OCI-LY1 (cell line): ENCODE measurements at regions not wholly inside any gene's neighbourhood (a gene's known extent, or its start where the extent isn't known, plus 50 kb on each side); places are given as distances from the start of the nearest gene placed in this dataset.

Experiments
- H2AFZ ChIP-seq: fragments of 200-600 bp; sonication (generic), shearing (Covaris generic); 2 replicates; pipeline ENCODE4 v1.6.0; 2014; ENCODE audit warnings: antibody characterized with exemption, mild to moderate bottlenecking, low read length
- H3F3A ChIP-seq: fragments of 200-600 bp; sonication (generic), shearing (Covaris generic); 2 replicates; pipeline ENCODE4 v1.6.0; 2014; ENCODE audit warnings: mild to moderate bottlenecking, antibody characterized with exemption, low read length, moderate library complexity; ENCODE audit not compliant: insufficient read depth
- H3K27ac ChIP-seq: fragments of 200-600 bp; sonication (generic); 2 replicates; pipeline ENCODE4 v1.5.1; 2014; ENCODE audit warnings: low read length, mixed run types, mild to moderate bottlenecking, low read depth; ENCODE audit not compliant: poor library complexity, severe bottlenecking
- H3K27me3 ChIP-seq: fragments of 200-600 bp; sonication (generic); 2 replicates; pipeline ENCODE4 v1.6.0; 2014; ENCODE audit warnings: antibody characterized with exemption, mild to moderate bottlenecking, low read length, moderate library complexity; ENCODE audit not compliant: insufficient read depth
- H3K36me3 ChIP-seq: fragments of 200-600 bp; sonication (generic); 2 replicates; pipeline ENCODE4 v1.6.1; 2014; ENCODE audit warnings: mild to moderate bottlenecking, antibody characterized with exemption, low read length, moderate library complexity, mixed read lengths; ENCODE audit not compliant: insufficient read depth
- H3K4me1 ChIP-seq: fragments of 200-600 bp; sonication (generic); 2 replicates; pipeline ENCODE4 v1.5.1; 2014; ENCODE audit warnings: mild to moderate bottlenecking, low read length, moderate library complexity; ENCODE audit not compliant: insufficient read depth, severe bottlenecking
- H3K4me2 ChIP-seq: fragments of 200-600 bp; sonication (generic), shearing (Covaris generic); 2 replicates; pipeline ENCODE4 v1.6.1; 2014; ENCODE audit warnings: low read length
- H3K4me3 ChIP-seq: fragments of 200-600 bp; sonication (generic); 2 replicates; pipeline ENCODE4 v1.5.1; 2014; ENCODE audit warnings: low read length, low read depth, mild to moderate bottlenecking, mixed read lengths; ENCODE audit not compliant: poor library complexity, severe bottlenecking
- H3K79me2 ChIP-seq: fragments of 200-600 bp; shearing (Covaris generic); 2 replicates; pipeline ENCODE4 v1.6.1; 2016; ENCODE audit warnings: mixed run types, low read length, mixed read lengths; ENCODE audit not compliant: insufficient read depth
- H3K9ac ChIP-seq: fragments of 200-600 bp; sonication (generic), shearing (Covaris generic); 2 replicates; pipeline ENCODE4 v1.6.1; 2014; ENCODE audit warnings: mild to moderate bottlenecking, low read length, mixed read lengths
- H3K9me2 ChIP-seq: fragments of 200-600 bp; sonication (generic), shearing (Covaris generic); 2 replicates; pipeline ENCODE4 v1.6.1; 2014; ENCODE audit warnings: low read depth, mild to moderate bottlenecking, low read length, mixed read lengths
- H3K9me3 ChIP-seq: fragments of 200-600 bp; shearing (Covaris generic); 2 replicates; pipeline ENCODE4 v1.6.1; 2014; ENCODE audit warnings: low read length, mixed read lengths
- H4K20me1 ChIP-seq: fragments of 200-600 bp; sonication (generic), shearing (Covaris generic); 2 replicates; pipeline ENCODE4 v1.6.0; 2016; ENCODE audit warnings: mild to moderate bottlenecking, low read length; ENCODE audit not compliant: insufficient read depth
- EZH2 ChIP-seq: fragments of 200-600 bp; sonication (generic), shearing (Covaris generic); IDR thresholded peaks from 2 replicates; pipeline ENCODE4 v1.8.0; 2017; ENCODE audit warnings: borderline replicate concordance, mixed run types, mild to moderate bottlenecking, antibody characterized with exemption, low read length, moderate library complexity, mixed read lengths
- TF ChIP-seq, protein P1 (sequence below): fragments of 200-600 bp; sonication (generic), shearing (Covaris generic); IDR thresholded peaks from 2 replicates; pipeline ENCODE4 v1.5.1; 2017; ENCODE audit warnings: mild to moderate bottlenecking, antibody characterized with exemption, low read length, moderate library complexity, mixed read lengths

DNA sequence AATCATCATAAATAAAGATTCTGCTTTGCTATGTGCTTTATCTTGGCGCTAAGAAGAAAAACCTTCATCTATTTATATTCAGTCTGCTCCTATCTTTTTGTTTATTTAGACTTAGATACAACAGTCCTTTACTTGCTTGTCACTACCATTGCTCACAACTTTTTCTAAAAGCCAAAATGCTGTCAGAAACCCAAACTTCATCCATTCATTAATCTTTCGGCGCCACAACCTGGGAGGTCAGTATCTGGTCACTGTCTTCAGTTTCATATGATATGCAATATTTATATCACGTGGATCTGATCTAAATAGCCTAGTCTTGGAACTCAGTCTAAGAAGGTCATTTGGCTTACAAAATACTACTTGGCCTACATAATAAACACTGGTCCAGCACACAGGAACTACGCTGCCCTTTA is 159.3 kb upstream of the TARS1 start:
- Histone ChIP-seq H3K36me3 (no peaks in the 10 kb centered on the region), H3K27ac (no peak overlapping the region), H3K79me2 (no peaks in the 10 kb centered on the region), H4K20me1 (no peaks in the 10 kb centered on the region), H3K9me2 (no peaks in the 10 kb centered on the region), H2AFZ (no peak overlapping the region), H3K9me3 (no peaks in the 10 kb centered on the region), H3K9ac (no peak overlapping the region), H3K4me3 (no peak overlapping the region), H3K27me3 (no peaks in the 10 kb centered on the region), H3F3A (no peaks in the 10 kb centered on the region), H3K4me2 (no peak overlapping the region), H3K4me1 (no peaks in the 10 kb centered on the region)
- TF ChIP-seq, protein P1, sequence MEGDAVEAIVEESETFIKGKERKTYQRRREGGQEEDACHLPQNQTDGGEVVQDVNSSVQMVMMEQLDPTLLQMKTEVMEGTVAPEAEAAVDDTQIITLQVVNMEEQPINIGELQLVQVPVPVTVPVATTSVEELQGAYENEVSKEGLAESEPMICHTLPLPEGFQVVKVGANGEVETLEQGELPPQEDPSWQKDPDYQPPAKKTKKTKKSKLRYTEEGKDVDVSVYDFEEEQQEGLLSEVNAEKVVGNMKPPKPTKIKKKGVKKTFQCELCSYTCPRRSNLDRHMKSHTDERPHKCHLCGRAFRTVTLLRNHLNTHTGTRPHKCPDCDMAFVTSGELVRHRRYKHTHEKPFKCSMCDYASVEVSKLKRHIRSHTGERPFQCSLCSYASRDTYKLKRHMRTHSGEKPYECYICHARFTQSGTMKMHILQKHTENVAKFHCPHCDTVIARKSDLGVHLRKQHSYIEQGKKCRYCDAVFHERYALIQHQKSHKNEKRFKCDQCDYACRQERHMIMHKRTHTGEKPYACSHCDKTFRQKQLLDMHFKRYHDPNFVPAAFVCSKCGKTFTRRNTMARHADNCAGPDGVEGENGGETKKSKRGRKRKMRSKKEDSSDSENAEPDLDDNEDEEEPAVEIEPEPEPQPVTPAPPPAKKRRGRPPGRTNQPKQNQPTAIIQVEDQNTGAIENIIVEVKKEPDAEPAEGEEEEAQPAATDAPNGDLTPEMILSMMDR: no peak
- TF ChIP-seq EZH2: no peak

DNA sequence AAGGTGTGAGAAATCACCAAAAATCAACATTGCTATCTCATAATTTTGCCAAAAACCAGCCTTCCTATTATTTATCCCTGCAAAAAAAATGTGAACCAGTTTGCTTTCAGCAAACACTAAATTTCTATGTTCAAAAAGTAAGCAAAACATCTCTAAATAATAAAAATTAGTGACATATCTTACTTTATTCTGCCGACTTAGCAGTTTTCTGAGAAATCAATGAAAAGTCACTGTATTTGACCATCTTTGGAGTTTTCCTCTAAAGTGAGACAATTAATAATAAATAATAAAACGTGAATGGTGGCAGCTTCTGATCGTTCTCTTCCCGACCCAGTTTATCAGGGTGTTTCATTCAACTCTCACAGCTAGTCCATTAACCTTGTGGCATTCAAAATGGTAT is 158.6 kb upstream of the TARS1 start:
- no peaks in the 10 kb centered on the region for H3K9me2 ChIP-seq
- H3K4me3 ChIP-seq: no peak overlapping the region
- no peaks in the 10 kb centered on the region for H3K36me3 ChIP-seq
- H3K4me2 ChIP-seq: no peak overlapping the region
- no peaks in the 10 kb centered on the region for H3K79me2 ChIP-seq
- no peak overlapping the region for H3K27ac ChIP-seq
- H3K4me1 ChIP-seq: no peaks in the 10 kb centered on the region
- no peak overlapping the region for H3K9ac ChIP-seq
- H3K9me3 ChIP-seq: no peaks in the 10 kb centered on the region
- TF ChIP-seq EZH2: no peak
- TF ChIP-seq, protein P1: no peak
- no peaks in the 10 kb centered on the region for H3K27me3 ChIP-seq
- no peak overlapping the region for H2AFZ ChIP-seq
- no peaks in the 10 kb centered on the region for H3F3A ChIP-seq
- H4K20me1 ChIP-seq: no peaks in the 10 kb centered on the region

DNA sequence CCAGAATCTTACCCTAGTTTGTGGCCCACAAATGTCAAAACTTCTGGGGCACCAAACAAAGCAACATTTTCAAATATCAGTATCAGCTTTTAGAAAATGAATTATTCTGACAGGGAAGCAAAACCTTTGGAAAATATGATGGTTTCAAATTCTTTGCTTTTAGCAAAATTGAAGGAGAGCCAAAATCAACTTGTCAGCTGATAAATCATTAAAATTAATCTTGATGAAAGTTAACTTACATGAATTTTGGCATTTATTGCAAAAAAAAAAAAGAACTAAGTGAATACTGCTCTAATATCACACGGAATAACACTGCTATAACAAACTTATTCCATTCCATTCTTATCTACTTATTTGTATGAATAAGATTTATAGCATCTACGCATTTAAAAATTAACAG is 158.1 kb upstream of the TARS1 start:
- Histone ChIP-seq H3K4me1 (no peaks in the 10 kb centered on the region), H3K79me2 (no peaks in the 10 kb centered on the region), H3K9ac (no peak overlapping the region), H3K4me3 (no peak overlapping the region), H3K27ac (no peak overlapping the region), H3K36me3 (no peaks in the 10 kb centered on the region), H3K4me2 (no peak overlapping the region), H3K9me2 (no peaks in the 10 kb centered on the region), H2AFZ (no peak overlapping the region), H3F3A (no peaks in the 10 kb centered on the region), H3K9me3 (no peaks in the 10 kb centered on the region), H3K27me3 (no peaks in the 10 kb centered on the region), H4K20me1 (no peaks in the 10 kb centered on the region)
- TF ChIP-seq, protein P1: no peak
- no peak for TF ChIP-seq EZH2
